Astrocyte of the cerebellum (primary cell): ENCODE measurements at regions not wholly inside any gene's neighbourhood (a gene's known extent, or its start where the extent isn't known, plus 50 kb on each side); places are given as distances from the start of the nearest gene placed in this dataset.
A peak's percentile ranks its signal among the peaks of the same experiment; 100 is the strongest.

Experiments used
- DNase-seq: peaks from one replicate; pipeline ENCODE4 v3.0.0-alpha.2; 2011; ENCODE audit warnings: low read depth
- H3K4me3 ChIP-seq: 2 replicates; pipeline ENCODE4 v1.5.1; 2011; ENCODE audit warnings: mild to moderate bottlenecking, low read depth, low read length, moderate library complexity
- in situ Hi-C: cut with HindIII; loops from 2 replicates; pipeline ENCODE4 v1.10.0; 2017; ENCODE audit warnings: low sequenced_read_pairs
- TF ChIP-seq, protein P1 (sequence below): IDR thresholded peaks from 2 replicates; pipeline ENCODE4 v1.5.1; 2012; ENCODE audit warnings: low read length, low read depth, moderate library complexity, mild to moderate bottlenecking; ENCODE audit errors: missing control alignments

DNA sequence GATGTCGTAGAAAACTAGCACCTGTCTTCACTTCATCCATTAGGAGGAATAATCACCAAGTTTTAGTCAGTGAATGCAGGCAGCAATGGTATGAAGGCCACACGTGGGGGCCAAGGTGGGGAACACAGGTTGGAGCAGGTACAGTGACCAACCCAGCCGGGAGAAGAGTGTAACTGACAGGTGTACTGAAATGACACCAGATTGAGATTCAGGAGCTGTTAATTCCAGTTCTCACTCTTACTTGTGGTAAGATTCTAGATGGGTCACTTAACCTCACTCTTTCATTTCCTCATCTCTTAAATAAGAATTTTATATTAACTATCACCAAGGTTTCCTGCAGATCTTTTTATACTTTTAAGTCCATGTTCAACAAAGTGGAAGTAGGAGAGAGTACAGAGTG, 206.2 kb upstream of the PTBP2 start:
- no peak overlapping the region for H3K4me3 ChIP-seq
- TF ChIP-seq, protein P1, sequence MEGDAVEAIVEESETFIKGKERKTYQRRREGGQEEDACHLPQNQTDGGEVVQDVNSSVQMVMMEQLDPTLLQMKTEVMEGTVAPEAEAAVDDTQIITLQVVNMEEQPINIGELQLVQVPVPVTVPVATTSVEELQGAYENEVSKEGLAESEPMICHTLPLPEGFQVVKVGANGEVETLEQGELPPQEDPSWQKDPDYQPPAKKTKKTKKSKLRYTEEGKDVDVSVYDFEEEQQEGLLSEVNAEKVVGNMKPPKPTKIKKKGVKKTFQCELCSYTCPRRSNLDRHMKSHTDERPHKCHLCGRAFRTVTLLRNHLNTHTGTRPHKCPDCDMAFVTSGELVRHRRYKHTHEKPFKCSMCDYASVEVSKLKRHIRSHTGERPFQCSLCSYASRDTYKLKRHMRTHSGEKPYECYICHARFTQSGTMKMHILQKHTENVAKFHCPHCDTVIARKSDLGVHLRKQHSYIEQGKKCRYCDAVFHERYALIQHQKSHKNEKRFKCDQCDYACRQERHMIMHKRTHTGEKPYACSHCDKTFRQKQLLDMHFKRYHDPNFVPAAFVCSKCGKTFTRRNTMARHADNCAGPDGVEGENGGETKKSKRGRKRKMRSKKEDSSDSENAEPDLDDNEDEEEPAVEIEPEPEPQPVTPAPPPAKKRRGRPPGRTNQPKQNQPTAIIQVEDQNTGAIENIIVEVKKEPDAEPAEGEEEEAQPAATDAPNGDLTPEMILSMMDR: no peak
- DNase-seq: no peak
- in situ Hi-C loops: no loop called here

DNA sequence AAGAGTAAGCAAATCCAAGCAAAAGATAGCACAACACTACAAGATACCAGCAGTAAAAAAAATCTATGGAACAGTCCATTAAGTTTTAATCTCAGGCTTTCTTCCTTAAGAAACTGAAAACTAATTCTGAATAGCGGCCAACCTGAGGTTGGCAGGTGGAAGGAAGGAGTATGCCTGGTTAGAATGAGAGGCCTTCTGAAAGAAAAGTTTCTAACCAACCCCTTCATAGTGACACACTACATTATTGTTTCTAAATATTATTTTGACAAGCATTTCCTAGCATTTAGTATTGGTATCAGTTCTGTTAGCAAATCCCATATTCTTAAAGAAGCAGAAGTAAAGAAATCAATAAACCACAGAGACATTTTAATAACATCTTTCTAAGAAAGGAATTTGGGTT, 205.7 kb upstream of the PTBP2 start:
- DNase-seq: no peak
- no peak overlapping the region for H3K4me3 ChIP-seq
- TF ChIP-seq, protein P1: no peak
- in situ Hi-C loops: no loop called here

DNA sequence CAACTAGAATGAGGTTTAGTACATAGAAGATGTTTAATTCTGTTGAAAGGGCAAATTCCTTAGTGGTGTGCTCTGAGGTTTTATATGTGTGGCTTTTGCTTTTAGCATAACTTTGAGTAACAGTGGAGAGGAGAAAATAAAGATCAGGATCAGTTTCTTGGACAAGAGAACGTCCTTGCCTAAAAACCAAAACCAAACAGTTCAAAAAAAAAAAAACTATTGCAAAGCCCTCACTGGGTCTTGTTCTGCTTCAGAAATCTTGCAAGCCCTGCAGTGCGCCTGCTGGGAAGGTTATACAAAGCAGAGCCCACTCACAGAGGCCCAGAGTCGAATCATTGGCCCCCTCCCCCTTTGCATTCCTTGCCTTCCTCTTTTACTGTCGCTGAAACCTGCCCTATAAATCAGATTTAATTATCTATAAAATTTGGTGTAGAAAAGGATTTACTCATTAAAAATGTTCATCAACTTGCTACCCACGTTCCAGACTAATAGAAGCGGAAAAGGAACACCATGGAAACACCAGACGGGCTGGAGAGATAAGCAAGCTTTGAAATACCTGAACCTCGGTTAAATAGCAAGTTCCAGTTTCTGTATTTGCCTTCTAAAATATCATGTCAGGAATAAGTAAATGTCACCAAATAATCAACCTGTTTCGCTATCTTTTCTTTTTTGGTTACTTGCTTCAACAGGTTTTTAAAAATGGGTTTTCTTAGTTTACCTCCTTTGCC, 201.6 kb upstream of the PTBP2 start:
- in situ Hi-C loops: no loop called here
- no peak overlapping the region for H3K4me3 ChIP-seq
- peak; percentile 86 for DNase-seq
- TF ChIP-seq, protein P1: no peak

DNA sequence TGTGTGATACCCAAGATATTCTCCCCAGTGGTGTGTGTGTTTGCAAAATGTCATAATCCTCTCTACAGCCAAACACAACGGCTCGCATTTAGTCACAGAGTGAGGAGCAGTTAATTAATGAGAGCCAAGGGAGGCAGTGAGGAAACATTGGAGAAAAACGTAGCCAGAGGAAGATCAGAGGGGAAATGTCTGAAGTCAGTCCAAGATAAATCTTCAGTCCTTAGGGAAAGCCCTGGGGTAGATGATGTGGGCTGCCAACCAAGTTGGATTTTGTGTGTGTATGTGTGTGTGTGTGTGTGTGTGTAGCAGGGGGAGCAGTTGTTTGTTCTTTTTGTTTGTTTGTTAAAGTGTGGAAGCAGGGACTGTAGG, 201.0 kb upstream of the PTBP2 start:
- H3K4me3 ChIP-seq: no peak overlapping the region
- TF ChIP-seq, protein P1: no peak
- no peak for DNase-seq
- in situ Hi-C loops: no loop called here

DNA sequence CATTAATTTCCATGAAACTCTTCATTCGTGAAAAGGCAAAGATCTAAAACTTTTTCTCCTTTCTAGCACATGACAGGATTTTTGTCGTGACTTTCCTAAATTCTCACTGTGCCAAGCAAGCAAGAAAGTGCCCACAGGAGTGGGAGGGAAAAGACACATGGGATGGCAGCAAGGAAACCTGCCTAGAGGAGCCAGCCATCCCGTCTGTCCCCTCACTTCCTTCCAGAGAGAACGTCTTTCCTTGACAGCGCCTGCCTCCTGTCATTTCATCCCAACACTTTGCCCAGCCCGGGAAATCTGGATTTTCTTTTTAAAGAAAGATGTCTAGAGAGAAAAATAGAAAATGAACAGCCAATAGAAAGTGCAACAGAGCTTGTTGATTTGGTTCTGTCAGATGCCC, 200.6 kb upstream of the PTBP2 start:
- DNase-seq: no peak
- TF ChIP-seq, protein P1: no peak
- no peak overlapping the region for H3K4me3 ChIP-seq
- in situ Hi-C loops: no loop called here

DNA sequence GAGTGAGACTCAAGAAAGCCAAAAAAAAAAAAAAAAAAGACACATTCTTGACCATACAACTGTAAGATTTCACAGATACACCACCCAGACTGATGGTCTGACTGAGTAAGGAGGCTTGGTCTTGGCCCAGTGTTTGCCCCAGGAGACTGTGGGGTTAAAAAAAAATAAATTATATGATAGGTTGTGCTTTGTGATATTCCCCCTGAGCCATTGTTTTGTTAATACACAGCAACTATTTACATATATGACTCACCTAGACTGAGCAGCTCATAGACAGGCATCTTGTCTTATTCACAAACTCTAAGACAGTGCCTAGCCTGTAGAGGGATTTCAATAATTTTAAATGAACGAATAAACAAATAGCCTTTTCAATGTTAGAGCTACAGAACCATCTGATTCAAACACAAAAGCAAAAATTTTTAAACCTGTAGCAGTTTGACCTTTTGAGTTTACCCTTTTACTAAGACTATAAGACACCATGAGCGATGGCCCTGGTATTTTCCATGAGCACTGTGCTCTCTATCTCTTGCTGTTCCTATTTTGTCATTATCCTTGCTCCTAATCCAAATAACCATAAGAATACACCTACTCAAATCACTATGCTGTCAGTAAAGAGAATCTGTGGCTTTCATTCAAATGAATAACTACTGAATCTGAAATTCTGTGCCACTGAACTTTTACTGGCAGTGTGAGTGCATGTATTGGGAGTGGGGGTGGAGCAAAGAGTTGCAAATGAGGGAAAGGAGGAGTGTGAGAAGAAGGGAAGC, 199.4 kb upstream of the PTBP2 start:
- in situ Hi-C loops: no loop called here
- DNase-seq: no peak

More for the DNA sequence above, 199.4 kb upstream of the PTBP2 start:
- H3K4me3 ChIP-seq: no peak overlapping the region
- TF ChIP-seq, protein P1: no peak
